ENCODE measurements at regions not wholly inside any gene's neighbourhood (a gene's known extent, or its start where the extent isn't known, plus 50 kb on each side); places are given as distances from the start of the nearest gene placed in this dataset.

DNA sequence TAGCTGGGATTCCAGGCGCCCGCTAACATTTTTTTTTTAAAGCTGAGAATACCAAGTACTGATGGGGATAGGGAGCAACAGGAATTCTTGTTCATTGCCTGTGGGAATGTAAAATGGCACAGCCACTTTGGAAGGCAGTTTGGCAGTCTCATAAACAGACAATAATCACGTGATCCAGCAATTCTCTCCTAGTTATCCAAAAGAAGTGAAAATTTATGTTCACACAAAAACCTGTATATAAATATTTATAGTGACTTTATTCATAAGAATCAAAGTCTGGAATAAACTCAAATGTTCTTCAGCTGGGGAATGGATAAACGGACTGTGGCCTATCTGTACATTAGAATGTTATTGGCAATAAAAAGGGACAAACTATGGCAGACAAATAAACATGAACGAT lies 72.5 kb upstream of the NEO1 start:
- TF ChIP-seq, protein P1, sequence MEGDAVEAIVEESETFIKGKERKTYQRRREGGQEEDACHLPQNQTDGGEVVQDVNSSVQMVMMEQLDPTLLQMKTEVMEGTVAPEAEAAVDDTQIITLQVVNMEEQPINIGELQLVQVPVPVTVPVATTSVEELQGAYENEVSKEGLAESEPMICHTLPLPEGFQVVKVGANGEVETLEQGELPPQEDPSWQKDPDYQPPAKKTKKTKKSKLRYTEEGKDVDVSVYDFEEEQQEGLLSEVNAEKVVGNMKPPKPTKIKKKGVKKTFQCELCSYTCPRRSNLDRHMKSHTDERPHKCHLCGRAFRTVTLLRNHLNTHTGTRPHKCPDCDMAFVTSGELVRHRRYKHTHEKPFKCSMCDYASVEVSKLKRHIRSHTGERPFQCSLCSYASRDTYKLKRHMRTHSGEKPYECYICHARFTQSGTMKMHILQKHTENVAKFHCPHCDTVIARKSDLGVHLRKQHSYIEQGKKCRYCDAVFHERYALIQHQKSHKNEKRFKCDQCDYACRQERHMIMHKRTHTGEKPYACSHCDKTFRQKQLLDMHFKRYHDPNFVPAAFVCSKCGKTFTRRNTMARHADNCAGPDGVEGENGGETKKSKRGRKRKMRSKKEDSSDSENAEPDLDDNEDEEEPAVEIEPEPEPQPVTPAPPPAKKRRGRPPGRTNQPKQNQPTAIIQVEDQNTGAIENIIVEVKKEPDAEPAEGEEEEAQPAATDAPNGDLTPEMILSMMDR (IDR thresholded peaks at IDR 0.05; ENCODE audit: low read length, missing control alignments) = no peak
- no peak overlapping the region for H3K4me3 ChIP-seq (replicated peaks; ENCODE audit: low read depth, low read length)

DNA sequence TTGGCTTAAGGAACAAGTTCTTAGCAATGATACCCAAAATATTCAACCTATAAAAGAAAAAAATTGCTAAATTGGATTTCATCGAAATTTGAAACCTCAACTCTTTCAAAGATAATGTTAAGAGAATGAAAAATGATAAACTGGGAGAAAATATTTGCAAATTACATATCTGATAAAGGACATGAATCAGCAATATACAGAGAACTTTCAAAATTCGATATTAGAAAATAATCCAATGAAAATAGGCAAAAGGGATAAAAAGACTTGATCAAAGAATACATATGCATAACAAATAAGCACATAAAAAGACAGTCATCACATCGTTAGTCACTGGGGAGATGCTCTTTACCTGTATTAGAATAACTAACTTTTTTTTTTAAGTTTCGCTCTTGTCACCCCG lies 73.0 kb upstream of the NEO1 start:
- no peak overlapping the region for H3K4me3 ChIP-seq (replicated peaks; ENCODE audit: low read depth, low read length)
- no peak for DNase-seq (ENCODE audit: low read depth)
- TF ChIP-seq, protein P1 (IDR thresholded peaks at IDR 0.05; ENCODE audit: low read length, missing control alignments) = no peak

More for the DNA sequence above, 72.5 kb upstream of the NEO1 start:
- DNase-seq (ENCODE audit: low read depth) = no peak

DNA sequence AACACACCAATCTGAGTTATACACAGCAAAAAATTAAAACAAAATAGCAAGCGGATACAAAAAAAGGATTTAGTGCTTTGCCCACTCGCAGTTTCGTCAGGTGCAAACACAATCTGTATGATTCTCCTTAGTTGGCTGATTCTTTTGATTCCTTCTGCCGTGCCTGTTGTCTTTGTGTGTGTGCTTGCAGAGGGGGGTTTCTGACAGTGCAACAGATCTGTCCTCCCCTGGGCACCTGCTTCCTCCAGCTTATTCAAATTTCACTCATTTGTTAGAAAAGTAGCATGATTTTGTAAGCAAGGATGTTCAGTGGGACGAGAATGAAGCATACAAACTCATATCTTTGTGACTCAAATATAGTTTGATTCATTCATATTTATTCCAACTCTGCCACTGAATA lies 74.0 kb upstream of the NEO1 start:
- DNase-seq (ENCODE audit: low read depth) = no peak
- TF ChIP-seq, protein P1 (IDR thresholded peaks at IDR 0.05; ENCODE audit: low read length, missing control alignments) = no peak
- H3K4me3 ChIP-seq (replicated peaks; ENCODE audit: low read depth, low read length) = no peak overlapping the region

DNA sequence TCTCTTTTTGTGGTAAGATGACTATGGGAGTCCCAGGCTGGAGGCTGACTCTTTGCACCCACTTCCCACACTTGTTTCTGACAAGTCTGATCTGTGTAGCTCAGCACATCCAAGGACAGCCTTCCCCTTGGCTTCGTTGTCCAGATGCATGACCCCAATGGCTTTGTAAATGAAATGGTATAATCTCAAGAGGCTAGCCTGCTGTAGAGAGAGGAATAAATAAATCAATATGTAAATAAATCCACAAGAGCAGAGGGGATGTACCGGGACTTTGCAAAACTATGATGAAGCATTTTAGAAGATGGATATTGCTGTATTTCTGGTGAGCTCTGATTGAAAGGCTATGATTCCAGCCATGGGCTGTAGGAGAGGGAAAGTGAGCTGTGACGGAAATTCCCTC lies 79.9 kb upstream of the NEO1 start:
- DNase-seq (ENCODE audit: low read depth) = no peak
- no peak overlapping the region for H3K4me3 ChIP-seq (replicated peaks; ENCODE audit: low read depth, low read length)
- TF ChIP-seq, protein P1 (IDR thresholded peaks at IDR 0.05; ENCODE audit: low read length, missing control alignments) = no peak

DNA sequence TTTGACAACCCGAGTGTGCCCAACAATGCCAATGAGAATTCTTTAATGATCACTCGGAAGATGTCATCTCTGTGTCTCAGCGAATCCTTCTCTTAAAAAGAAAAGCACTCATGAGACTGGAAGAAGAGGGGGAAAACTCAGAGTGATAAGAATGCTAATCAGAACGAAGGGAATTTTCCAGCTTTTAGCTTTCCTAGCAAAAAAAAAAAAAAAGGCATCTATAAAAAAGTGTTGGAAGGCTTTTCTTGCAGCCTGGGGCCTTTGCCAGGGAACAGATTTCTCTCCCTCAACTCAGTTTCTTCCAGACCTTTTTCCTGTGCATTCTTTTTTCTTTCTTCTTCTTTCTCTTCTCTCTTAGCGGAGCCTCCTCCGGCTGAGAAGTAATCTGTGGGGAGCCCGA lies 80.5 kb upstream of the NEO1 start:
- no peak for DNase-seq (ENCODE audit: low read depth)
- TF ChIP-seq, protein P1 (IDR thresholded peaks at IDR 0.05; ENCODE audit: low read length, missing control alignments) = no peak
- H3K4me3 ChIP-seq (replicated peaks; ENCODE audit: low read depth, low read length) = peak overlapping the region; percentile 40

DNA sequence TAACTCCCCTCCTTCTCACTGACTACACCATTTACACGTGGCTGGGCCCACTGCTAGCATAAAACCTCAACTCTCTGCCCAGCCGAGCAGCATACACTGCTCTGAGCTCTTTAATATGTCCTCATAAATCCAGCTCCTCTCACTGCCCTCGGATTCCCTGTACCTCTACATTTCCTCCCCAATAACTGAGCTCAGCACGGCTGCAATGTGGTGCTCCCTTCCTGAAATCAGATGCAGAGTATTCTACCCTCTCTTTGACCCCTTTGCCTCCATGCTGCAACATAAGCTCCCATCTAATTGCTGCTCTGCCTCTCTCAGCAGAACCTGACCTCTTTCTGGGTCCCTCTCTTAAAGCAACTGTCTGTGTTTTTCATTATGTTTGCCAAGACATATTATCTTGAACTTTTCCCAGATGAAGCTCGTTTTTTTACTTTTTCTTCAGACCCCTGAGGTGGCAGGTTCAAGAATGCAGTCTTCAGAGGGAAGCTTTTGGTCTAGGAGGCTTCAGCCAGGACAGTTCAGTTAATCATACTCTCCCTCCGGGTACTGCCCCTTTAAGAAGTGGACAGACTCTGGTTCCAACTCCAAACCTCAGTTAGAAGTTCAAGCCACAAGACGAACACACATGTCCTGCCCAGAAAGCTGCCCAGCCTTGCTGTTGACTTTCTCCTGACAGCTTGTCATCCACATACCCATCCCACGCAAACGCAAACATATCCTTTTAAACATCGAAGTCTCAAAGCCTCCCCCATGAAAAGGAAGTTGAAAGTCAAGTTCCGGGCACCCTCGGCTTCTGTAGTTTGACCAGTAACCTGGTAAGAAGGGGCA lies 81.1 kb upstream of the NEO1 start:
- DNase-seq (ENCODE audit: low read depth) = peak; percentile 21
- TF ChIP-seq, protein P1 (IDR thresholded peaks at IDR 0.05; ENCODE audit: low read length, missing control alignments) = no peak
- H3K4me3 ChIP-seq (replicated peaks; ENCODE audit: low read depth, low read length) = peak overlapping the region; percentile 40

DNA sequence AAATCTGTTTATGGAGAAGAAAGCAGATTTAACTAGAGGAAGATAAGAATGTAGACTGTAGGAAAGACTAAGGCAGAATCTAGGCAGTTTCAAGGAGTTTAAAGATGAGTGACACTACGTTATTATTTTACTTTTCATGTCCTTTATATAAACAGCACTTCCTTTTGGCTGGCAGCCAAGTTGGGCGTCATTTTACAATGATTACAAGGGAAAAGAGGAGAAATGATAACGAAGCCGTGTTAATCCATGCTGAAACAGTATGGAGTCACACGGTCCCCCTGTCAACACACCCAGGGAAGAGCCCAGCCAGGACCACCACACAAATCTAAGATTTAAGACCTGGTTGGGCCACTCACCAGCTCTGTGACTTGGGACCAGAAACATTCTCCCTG lies 83.7 kb upstream of the NEO1 start:
- H3K4me3 ChIP-seq (replicated peaks; ENCODE audit: low read depth, low read length) = no peak overlapping the region
- TF ChIP-seq, protein P1 (IDR thresholded peaks at IDR 0.05; ENCODE audit: low read length, missing control alignments) = no peak
- DNase-seq (ENCODE audit: low read depth) = peak; percentile 20
